Stimulated activated CD4-positive, alpha-beta T cell treated with anti-CD3 and anti-CD28 coated beads, Interleukin-15, amount 100 ng/mL, for 48 hours (primary cell): ENCODE measurements at regions not wholly inside any gene's neighbourhood (a gene's known extent, or its start where the extent isn't known, plus 50 kb on each side); places are given as distances from the start of the nearest gene placed in this dataset.

Experiments used
- DNase-seq, 2 donors: peaks; one replicate each; pipeline ENCODE4 v3.0.0-alpha.2; 2020; ENCODE audit warnings: low read depth in 2 of 2

DNA sequence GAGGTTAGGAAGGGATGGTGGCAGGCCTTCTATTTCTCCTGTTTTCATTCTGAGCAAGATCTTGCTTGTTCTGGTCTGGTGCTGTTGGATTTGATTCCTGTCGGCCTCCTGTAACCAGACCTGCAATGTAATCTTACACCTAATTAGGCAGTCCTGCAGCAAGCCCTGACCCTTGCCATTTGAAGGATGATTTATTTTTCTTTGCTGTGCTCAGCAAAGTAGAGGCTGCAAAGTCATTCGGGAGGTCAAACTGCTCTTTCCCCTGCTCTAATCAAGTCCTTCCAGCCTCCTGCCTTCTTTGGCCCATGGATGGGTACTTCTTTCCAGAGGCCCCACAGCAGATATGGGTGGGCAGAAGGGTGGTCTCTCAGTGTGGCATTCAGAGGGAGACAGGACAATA, 417.7 kb upstream of the USP24 start:
- no peak for DNase-seq

DNA sequence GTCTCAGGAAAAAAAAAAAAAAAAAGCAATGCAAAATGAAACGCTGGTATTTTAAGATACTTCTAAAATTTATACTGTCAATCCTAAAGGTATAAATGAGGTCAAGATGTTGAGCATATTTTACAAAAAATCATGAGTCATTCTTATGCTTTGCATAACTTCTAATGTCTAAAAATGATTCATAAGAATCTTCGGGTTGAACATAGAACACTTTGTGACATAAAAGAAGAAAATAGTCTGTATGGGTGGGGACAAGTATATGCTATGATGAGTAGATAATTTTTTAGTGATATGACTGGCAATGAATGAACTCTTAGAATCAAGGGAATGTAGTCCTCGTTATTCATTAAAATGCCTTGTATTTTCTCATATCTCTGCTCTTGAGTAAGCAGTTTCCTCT, 416.9 kb upstream of the USP24 start:
- DNase-seq, result no peak

DNA sequence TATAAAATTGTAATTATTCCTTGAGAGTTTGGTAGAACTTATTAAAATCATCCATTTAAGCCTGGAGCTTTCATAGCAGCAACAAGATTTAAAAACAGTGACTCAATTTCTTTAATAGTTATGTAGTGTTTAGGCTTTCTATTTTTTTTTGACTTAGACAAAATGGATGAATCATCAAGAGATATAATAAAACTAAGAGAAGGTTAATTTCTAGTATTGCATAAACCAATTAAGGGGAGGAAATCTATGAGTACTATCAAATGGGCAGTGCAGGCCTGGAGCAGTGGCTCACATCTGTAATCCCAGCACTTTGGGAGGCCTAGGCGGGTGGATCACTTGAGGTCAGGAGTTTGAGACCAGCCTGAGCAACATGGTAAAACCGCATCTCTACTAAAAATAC, 416.3 kb upstream of the USP24 start:
- no peak for DNase-seq

DNA sequence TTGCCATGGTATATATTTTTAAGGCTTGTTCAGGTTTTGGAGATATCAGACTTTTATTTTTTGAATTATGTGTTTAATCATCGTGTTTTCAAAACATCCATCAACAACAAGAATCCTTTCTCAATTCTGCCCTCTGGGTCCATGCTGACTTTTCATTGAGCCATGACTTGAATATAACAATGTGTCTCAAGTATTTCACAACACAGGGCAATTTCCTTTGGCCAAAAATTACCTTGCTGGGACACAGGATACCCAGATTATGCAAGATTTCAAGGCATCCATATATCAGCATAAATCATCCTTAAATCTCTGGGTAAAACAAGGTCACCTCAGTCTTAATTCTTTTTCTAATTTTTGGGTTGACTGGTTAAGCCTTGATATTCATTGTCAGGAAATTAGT, 411.2 kb upstream of the USP24 start:
- DNase-seq, result no peak

DNA sequence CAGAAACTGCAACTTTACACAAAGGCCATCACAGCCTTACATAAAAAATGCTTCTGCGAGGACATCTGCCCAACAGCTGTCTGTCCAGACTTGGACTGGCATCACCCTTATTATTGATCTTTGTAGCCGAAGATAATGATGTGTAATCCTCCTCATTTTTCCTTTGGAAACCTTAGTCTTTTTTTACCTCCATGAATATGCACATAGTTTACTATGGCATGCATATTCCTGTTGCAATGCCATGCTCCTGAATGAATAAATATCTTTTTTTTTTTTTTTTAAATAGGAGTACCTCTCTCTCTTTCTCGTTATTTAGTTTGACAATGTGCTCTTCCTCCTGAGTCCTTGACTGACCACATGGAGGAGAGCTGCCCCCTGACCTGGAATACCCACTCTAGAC, 409.6 kb upstream of the USP24 start:
- no peak for DNase-seq

DNA sequence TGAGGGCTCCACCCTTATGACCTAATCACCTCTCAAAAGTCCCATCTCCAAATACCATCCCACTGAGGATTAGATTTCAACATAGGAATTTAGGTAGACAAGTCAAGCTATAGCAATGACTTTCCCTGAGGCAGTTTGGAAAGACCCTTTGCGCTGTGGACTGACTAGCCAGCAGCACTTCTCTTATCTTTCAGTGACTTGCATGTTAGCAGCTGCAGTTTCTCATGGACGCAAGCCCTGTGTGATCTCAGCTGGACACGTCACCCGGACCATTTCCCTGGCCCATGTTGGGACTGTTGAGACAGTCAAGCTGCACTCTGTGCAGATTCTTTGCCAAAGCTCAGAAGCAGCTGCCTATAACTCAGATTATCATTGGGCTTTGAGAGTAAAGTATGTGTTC, 408.1 kb upstream of the USP24 start:
- DNase-seq, result no peak

DNA sequence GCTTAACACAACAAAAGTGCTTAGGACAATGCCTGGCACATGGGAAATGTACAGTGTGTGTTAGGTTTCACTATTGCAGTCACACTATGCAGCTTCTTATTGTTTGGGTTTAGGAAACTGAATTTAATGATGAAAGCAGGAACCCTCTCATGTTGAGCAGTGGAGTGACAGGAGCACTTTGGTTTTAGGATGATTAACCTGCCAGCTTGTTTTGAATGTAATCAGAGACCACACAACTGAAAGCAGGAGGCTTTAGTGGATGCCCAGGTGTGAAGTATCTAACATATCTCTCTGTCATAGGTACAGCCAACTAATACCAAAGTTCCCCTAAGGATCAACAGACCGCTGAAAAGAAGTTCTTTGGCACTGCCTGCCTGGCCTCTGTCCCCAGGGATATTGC, 406.9 kb upstream of the USP24 start:
- no peak for DNase-seq

DNA sequence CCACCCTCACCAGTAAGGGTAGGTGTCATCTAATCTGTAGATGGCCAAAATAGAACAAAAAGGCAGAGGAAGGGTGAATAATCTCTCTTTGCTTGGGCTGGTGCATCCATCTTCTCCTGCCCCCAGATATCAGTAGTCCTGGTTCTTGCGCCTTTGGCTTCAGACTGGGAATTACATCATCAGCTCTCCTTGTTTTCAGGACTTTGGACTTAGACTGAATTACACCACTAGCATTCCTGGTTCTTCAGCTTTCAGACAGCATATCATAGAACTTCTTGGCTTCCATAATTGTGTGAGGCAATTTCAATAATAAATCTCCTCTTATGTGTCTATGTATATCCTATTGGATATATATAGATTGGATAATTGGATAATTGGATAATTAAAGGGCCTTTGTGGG, 403.0 kb upstream of the USP24 start:
- DNase-seq, result no peak

DNA sequence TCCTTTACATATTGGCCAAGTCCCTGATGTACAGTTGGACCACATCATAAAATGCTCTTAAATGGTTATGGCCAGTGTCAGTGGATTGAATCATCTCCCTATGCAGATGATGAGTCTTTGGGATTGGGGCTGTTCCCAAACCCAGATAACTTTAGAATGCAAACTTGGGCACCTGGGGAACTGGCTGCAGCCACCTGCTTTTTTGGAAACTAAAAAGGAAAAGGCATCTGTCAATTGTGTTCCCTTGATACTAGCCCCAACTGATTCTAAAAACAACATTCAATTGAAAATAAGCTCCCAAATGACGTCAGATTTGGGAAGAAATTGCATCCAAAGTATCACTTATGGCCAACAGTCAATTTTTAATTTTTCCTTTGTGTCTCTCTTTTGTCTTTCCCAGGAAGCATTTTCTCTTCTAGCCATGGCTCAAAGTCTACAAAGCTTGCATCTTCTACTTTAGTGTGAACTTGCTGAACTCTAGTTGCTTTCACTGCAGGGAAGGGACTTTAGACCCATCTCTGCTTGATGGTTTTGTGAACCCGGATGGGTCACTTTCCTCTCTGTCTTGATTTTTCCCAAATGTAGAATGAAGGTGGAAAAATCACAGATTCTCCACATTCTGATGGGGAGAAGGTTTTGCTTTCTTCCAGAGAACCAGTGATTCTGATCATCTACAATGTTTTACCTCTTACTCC, 402.3 kb upstream of the USP24 start:
- no peak for DNase-seq

DNA sequence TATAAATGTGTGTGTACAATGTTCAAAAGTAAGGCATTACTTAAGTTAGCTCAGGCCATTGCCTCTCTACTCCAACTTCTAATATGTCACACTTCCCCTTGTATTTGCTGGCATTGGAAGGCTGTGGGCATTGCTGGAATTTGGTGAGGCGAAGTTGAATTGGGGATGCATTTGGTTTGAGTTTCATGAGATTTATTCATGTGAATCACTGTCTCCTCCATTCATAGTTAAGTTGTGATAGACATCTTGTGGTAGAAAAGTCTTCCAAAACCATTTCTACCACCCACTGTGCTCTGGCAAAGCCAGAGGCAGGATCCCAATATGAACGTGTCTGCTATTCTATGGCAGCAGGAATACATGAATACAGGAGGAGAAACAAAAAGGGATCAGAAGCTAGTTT, 397.8 kb upstream of the USP24 start:
- DNase-seq, result no peak

DNA sequence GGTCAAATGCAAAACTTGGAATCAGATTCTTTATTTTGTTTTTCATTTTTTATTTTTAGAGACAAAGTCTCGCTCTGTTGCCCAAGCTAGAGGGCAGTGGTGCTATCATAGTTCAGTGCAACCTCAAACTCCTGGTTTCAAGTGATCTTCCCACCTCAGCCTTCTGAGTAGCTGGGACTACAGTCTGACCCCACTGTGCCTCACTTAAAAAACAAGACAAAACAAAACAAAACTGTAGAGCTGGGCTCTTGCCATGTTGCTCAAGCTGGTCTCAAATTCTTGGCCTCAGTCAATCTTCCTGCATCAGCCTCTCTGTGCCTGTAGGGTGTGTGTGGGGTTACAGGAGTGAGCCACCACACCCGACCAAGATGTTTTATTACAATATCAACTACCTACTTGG, 396.0 kb upstream of the USP24 start:
- no peak for DNase-seq

DNA sequence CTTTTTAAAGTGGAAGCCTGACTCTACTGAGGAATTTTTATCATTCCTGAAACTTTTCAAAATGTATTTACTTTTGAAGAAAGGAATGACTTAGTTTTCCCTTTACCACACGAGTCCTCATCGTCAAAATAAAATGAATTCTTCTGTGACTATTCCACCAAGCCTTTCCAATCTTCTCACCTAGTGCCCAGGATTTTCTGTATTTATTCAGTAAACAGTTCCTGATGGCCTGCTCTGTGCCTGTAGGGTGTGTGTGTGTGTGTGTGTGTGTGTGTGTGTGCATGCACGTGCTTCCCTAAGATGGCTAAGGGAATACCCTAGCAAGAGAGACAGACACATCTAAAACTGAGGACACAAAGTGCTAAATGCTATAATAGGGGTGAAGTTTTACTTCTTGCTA, 395.0 kb upstream of the USP24 start:
- DNase-seq, result no peak

DNA sequence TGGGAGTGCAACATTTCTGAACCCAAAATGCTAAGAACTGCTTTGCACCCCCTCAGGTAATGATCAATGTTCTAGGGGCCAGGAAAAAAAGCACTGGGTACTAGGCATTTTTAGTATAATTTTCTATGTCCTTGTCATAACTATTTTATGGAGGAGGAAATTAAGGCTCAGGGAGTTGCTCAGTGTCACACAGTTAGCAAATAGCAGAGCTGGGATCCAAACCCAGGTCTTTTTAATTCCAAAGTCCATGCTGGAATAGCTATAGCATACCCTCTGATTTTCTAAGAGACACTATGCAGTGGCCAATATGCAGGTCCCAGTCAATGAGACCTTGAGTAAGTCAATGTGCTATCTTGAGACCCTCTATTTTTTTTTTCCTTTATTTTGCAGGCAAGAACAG, 394.5 kb upstream of the USP24 start:
- DNase-seq, result no peak

DNA sequence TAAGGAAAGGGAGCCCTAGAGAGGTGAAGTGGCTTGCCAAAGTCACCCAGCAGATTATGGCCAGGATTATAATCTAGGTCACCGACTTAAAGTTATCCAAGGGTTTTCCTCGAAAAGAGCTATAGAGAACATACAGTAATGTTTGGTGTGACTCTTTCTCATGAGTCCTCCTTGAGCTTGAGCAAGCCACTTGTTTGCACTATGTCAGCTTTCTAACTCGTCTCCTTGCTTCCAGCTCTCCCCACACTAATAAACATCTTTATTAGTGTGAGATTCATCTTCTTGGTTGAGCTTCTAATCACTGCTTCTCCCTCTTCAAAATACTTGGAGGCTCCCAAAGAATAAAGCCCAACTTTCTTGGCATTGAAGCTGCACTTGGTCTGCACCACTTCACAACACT, 390.0 kb upstream of the USP24 start:
- no peak for DNase-seq

DNA sequence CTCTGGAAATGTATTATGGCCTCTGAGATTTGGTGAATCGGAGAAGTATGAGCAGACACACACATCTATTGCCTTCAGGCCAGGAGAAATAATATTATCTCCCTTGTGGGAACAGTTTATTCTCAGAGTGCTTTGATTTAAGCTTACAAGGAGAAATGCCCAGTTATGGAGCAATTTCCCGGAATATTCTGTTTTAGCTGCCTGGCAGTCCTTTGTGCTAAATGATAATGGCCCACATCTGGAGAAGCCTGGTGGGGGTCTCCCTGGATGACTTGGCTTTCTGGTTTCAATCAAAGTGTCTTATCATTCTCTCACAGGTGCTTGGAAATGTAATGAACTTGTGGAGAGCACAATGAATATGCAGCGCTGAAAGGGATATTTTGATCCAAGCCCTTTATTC, 389.6 kb upstream of the USP24 start:
- DNase-seq, result no peak

DNA sequence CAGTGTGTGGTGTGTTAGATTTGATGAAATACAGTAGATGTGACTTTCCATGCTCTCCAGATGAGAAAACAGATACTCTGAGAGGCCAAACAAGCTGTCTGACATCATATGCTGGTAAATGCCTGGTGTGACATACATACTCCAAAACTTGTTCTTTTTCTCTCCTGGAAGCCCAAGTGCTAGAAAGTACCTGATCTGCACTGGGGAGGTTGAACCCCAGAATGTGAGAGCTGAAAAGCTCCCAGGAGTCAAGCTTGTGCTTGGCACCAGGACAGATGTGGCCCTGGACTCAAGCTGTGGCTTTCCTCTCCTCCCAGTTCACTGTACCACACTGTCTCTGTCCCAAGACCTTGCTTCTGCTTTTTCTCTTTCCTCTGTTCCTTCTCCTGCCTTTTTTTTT, 389.0 kb upstream of the USP24 start:
- DNase-seq, result no peak

DNA sequence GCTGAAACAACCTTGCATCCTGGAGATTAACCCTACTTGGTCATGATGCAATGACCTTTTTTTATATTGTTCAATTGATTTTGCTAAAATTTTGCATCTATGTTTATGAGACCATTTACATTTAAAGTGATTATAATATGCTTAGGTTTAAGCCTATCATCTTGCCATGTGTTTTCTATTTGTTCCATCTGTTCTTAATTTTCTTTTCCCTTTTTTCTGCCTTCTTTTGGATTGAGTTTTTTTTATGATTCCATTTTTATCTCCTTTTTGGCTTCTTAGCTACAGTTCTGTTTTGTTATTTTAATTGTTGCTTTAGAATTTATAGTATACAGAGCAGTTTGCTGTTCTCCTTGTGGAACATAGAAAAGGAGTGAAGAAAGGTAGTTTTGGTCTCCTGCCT, 385.1 kb upstream of the USP24 start:
- DNase-seq, result no peak

DNA sequence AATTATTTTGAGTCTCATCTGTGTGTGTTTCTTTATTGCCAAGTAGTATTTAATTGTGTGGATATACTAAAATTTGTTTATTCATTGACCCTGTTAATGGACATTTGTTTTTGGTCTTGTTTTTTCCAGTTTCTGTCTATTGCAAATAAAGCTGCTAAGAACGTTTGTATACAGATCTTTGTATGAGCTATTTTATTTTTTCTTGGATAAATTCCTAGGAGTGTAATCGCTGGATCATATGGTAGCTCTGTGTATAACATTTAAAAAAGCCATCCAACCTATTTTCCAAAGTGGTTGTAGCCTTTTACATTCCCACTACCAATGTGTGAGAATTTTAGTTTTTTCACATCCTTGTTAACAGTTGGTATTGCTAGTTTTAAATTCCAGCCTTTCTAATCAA, 382.7 kb upstream of the USP24 start:
- no peak for DNase-seq

DNA sequence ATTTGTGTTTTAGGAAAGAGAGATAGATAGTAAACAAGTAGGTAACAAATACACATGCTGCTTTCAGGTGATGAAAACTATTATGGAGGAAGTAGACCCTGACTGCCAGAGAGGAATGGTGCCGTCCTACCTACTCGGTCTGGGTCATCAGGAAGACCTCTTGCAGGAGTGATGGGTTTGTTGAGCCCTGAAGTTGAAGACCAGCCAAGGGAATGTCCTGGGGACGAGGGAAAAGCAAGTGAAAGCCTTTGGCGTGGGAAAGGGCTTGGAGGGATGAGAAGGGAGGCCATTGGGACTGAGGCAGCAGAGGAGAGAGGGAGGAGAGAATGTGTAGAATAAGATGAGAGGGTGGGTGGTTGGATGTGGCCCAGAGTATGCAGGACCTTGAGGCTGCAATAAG, 379.5 kb upstream of the USP24 start:
- DNase-seq, result no peak

DNA sequence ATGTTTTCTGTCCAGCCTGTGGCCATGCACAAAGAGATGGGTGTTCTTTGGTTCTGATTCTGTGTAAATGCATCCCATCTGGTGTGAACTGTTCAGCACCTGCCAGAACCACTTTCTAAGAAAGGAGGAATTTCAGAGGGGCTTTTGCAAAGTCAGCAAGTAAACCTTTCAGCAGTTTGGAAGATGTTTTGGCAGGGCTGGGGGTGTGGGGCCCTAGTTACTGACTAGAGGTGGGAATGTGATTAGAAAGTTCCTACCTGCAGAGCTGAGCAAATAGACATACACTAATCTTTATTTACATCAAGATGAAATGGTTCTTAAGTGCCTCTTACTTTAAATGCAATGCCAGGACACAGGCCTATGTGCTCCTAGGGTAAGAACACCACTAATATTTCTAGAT, 378.1 kb upstream of the USP24 start:
- DNase-seq, result no peak

DNA sequence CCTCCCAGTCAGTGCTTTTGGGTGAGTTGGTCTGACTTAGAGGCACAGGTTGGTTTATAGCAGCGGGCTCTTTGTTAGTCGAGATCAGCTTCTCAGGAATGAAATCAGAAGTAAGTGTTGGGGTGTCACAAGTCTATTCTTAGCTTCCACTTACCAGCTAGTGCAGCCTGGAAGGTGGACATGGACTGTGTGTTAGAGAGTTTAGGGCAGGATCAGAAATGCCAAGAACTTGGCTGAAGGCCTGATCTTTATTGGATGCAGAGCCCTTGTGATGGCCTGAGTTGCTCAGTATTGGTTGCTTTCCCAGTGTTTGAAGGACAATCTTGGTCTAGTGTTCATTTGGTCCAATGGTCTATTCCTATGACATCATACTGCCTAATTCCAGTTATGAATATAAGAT, 377.0 kb upstream of the USP24 start:
- no peak for DNase-seq

DNA sequence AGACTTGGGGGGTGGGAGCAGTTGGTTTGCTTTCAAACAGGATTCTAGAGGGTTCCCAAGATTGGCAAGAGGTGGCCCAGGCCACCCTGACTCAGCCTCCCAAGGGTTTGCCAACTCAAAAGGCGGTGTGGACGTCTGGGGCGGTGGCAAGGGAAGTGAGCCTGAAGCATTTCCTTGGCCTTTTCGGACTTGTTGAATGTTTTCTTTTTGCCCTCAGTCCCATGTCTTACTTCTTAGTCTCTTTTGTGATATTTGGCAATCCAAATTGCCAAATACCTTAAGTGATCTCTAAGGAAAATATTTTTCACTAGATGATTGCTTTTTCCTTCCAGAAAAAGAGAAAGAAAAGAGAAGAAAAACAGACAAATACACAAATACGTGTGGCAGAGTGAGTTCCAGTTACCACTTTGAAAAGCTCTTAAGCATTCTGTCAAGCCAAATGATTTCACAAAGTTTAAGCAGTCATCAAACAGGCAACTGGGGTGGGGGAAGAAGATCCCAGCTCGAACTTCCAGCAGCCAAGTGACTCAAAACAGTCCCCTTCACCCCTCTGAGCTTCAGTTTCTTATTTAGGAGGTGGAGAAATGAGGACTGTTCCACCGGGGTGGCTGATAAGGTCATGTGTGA, 374.6 kb upstream of the USP24 start:
- no peak for DNase-seq

DNA sequence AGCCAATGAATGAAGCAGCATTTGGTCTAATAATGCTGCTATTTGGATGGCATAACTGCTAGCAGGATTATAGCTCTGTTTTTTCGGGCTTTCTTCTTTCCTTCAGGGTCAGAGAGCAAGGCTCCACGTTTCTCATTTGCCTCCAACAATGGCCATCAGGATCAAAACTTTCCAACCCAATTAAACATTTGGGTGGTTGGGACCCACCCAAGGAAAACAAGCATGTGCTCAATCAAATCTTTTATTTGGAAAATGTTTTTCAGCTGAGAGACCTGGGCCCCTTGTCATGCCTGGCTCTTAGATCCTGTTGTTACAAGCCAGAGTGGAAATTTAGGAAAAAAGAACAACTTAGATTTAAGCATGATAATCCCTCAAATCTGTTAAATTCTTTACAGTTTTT, 373.1 kb upstream of the USP24 start:
- DNase-seq, result no peak

DNA sequence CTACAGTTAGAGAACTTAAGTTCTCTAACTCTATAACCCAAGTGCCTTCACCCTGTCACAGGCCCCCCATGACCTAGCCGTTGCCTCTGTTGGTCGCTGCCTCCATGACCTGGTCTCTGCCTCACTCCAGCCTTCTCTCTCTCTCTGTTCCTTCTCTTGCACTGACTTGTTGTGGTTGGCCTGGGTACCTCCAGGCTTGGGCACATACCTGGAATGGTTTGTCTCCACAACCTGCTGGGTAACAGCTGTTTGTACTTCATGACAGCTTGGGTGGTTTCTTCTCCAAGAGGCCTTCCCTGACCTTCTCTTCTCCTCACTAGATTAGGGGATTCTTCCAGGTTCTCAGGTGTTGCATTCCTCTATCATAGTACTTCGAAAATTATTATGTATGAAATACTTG, 371.6 kb upstream of the USP24 start:
- DNase-seq, result no peak
